OCI-LY1 (cell line): ENCODE measurements at regions not wholly inside any gene's neighbourhood (a gene's known extent, or its start where the extent isn't known, plus 50 kb on each side); places are given as distances from the start of the nearest gene placed in this dataset.

ENCODE experiments used
- H2AFZ ChIP-seq: fragments of 200-600 bp; sonication (generic), shearing (Covaris generic); 2 replicates; pipeline ENCODE4 v1.6.0; 2014; ENCODE audit warnings: antibody characterized with exemption, mild to moderate bottlenecking, low read length
- H3F3A ChIP-seq: fragments of 200-600 bp; sonication (generic), shearing (Covaris generic); 2 replicates; pipeline ENCODE4 v1.6.0; 2014; ENCODE audit warnings: mild to moderate bottlenecking, antibody characterized with exemption, low read length, moderate library complexity; ENCODE audit not compliant: insufficient read depth
- H3K27ac ChIP-seq: fragments of 200-600 bp; sonication (generic); 2 replicates; pipeline ENCODE4 v1.5.1; 2014; ENCODE audit warnings: low read length, mixed run types, mild to moderate bottlenecking, low read depth; ENCODE audit not compliant: poor library complexity, severe bottlenecking
- H3K27me3 ChIP-seq: fragments of 200-600 bp; sonication (generic); 2 replicates; pipeline ENCODE4 v1.6.0; 2014; ENCODE audit warnings: antibody characterized with exemption, mild to moderate bottlenecking, low read length, moderate library complexity; ENCODE audit not compliant: insufficient read depth
- H3K36me3 ChIP-seq: fragments of 200-600 bp; sonication (generic); 2 replicates; pipeline ENCODE4 v1.6.1; 2014; ENCODE audit warnings: mild to moderate bottlenecking, antibody characterized with exemption, low read length, moderate library complexity, mixed read lengths; ENCODE audit not compliant: insufficient read depth
- H3K4me1 ChIP-seq: fragments of 200-600 bp; sonication (generic); 2 replicates; pipeline ENCODE4 v1.5.1; 2014; ENCODE audit warnings: mild to moderate bottlenecking, low read length, moderate library complexity; ENCODE audit not compliant: insufficient read depth, severe bottlenecking
- H3K4me2 ChIP-seq: fragments of 200-600 bp; sonication (generic), shearing (Covaris generic); 2 replicates; pipeline ENCODE4 v1.6.1; 2014; ENCODE audit warnings: low read length
- H3K4me3 ChIP-seq: fragments of 200-600 bp; sonication (generic); 2 replicates; pipeline ENCODE4 v1.5.1; 2014; ENCODE audit warnings: low read length, low read depth, mild to moderate bottlenecking, mixed read lengths; ENCODE audit not compliant: poor library complexity, severe bottlenecking
- H3K79me2 ChIP-seq: fragments of 200-600 bp; shearing (Covaris generic); 2 replicates; pipeline ENCODE4 v1.6.1; 2016; ENCODE audit warnings: mixed run types, low read length, mixed read lengths; ENCODE audit not compliant: insufficient read depth
- H3K9ac ChIP-seq: fragments of 200-600 bp; sonication (generic), shearing (Covaris generic); 2 replicates; pipeline ENCODE4 v1.6.1; 2014; ENCODE audit warnings: mild to moderate bottlenecking, low read length, mixed read lengths
- H3K9me2 ChIP-seq: fragments of 200-600 bp; sonication (generic), shearing (Covaris generic); 2 replicates; pipeline ENCODE4 v1.6.1; 2014; ENCODE audit warnings: low read depth, mild to moderate bottlenecking, low read length, mixed read lengths
- H3K9me3 ChIP-seq: fragments of 200-600 bp; shearing (Covaris generic); 2 replicates; pipeline ENCODE4 v1.6.1; 2014; ENCODE audit warnings: low read length, mixed read lengths
- H4K20me1 ChIP-seq: fragments of 200-600 bp; sonication (generic), shearing (Covaris generic); 2 replicates; pipeline ENCODE4 v1.6.0; 2016; ENCODE audit warnings: mild to moderate bottlenecking, low read length; ENCODE audit not compliant: insufficient read depth
- EZH2 ChIP-seq: fragments of 200-600 bp; sonication (generic), shearing (Covaris generic); IDR thresholded peaks from 2 replicates; pipeline ENCODE4 v1.8.0; 2017; ENCODE audit warnings: borderline replicate concordance, mixed run types, mild to moderate bottlenecking, antibody characterized with exemption, low read length, moderate library complexity, mixed read lengths
- TF ChIP-seq, protein P1 (sequence below): fragments of 200-600 bp; sonication (generic), shearing (Covaris generic); IDR thresholded peaks from 2 replicates; pipeline ENCODE4 v1.5.1; 2017; ENCODE audit warnings: mild to moderate bottlenecking, antibody characterized with exemption, low read length, moderate library complexity, mixed read lengths

DNA sequence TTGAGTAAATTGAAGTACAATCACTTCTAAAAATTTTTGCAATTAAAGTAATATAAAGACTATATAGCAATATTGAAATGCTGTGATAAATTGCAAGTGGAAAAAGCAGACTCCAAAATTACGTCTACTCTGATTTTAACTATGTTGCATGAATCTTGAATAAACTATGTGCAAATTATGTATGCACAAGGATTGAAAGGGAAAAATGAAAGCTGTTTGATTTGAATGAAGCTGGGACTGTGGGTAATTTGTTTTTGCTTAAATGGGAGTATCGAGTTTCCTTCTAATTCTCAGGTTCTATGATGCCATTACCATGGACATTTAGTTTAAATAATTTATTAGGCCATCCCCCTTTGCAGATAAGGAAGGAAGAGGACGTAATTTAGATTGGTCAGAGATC, 198.7 kb upstream of the MYLIP start:
- Histone ChIP-seq H3F3A (no peaks in the 10 kb centered on the region), H3K27me3 (no peaks in the 10 kb centered on the region), H3K27ac (no peak overlapping the region), H2AFZ (no peak overlapping the region), H3K9me3 (no peaks in the 10 kb centered on the region), H3K9ac (no peak overlapping the region), H3K79me2 (no peaks in the 10 kb centered on the region), H3K4me1 (no peaks in the 10 kb centered on the region), H3K4me2 (no peak overlapping the region), H4K20me1 (no peaks in the 10 kb centered on the region), H3K9me2 (no peaks in the 10 kb centered on the region; the same call in 1 of the 2 replicates), H3K36me3 (no peaks in the 10 kb centered on the region; the same call in 1 of the 2 replicates), H3K4me3 (no peak overlapping the region)
- TF ChIP-seq, protein P1, sequence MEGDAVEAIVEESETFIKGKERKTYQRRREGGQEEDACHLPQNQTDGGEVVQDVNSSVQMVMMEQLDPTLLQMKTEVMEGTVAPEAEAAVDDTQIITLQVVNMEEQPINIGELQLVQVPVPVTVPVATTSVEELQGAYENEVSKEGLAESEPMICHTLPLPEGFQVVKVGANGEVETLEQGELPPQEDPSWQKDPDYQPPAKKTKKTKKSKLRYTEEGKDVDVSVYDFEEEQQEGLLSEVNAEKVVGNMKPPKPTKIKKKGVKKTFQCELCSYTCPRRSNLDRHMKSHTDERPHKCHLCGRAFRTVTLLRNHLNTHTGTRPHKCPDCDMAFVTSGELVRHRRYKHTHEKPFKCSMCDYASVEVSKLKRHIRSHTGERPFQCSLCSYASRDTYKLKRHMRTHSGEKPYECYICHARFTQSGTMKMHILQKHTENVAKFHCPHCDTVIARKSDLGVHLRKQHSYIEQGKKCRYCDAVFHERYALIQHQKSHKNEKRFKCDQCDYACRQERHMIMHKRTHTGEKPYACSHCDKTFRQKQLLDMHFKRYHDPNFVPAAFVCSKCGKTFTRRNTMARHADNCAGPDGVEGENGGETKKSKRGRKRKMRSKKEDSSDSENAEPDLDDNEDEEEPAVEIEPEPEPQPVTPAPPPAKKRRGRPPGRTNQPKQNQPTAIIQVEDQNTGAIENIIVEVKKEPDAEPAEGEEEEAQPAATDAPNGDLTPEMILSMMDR: no peak
- no peak for TF ChIP-seq EZH2

DNA sequence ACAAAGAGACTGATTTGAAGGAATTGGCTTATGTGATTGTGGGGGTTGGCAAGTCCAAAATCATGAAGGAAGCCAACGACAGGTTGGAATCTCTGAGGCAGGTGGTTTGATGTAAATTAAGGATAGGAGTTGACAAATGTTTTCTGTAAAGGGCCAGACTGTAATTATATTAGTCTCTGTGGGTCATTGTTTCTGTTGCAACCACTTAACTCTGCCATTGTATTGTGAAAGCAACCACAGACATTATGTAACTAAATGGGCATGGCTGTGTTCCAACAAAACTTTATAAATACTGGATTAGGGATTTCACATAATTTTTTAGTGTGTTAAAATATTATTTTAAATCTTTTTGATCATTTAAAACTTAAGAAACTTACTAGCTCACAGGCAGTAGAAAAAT, 199.2 kb upstream of the MYLIP start:
- TF ChIP-seq EZH2: no peak
- TF ChIP-seq, protein P1: no peak

DNA sequence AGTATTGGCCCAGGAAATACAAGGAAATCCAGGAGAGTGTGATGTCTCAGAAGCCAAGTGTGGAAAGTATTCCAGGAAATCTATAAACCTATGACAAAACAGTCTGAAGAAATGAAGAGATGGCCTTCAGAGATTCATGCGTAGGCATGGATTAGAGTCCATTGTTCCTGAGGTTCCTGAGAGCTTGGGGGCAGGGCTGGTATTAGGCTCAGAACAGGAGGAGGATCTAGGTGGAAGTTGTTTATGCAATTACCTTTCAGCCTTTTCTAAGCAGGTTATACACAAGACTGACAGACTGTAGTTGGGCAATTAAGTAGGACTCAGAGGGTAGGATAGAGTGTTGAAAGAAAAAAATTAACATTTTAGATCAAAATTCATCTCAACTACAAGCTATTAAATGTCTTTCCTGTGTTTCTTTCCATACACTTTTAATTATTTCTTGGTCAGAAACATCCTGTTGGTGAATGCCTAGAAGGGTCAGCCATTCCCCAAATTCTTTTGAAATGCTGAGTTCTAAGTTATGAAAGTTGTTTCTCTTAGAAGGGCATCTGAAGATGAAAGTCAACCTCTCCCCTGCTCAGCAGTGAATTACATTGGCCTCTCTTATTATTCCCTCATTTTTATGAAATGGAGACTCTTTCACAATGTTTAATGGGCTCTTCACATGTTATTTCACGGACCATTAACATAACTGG, 201.2 kb upstream of the MYLIP start:
- Histone ChIP-seq H3K36me3 (no peaks in the 10 kb centered on the region; the same call in 1 of the 2 replicates), H3K4me1 (no peaks in the 10 kb centered on the region)

More for the DNA sequence above, 199.2 kb upstream of the MYLIP start:
- Histone ChIP-seq H3K36me3 (no peaks in the 10 kb centered on the region; the same call in 1 of the 2 replicates), H3K27ac (no peak overlapping the region), H3K9me3 (no peaks in the 10 kb centered on the region), H3K9ac (no peak overlapping the region), H3K4me3 (no peak overlapping the region), H3K4me2 (no peak overlapping the region), H3K4me1 (no peaks in the 10 kb centered on the region), H3K79me2 (no peaks in the 10 kb centered on the region), H3K27me3 (no peaks in the 10 kb centered on the region), H3F3A (no peaks in the 10 kb centered on the region), H4K20me1 (no peaks in the 10 kb centered on the region), H3K9me2 (no peaks in the 10 kb centered on the region; the same call in 1 of the 2 replicates), H2AFZ (no peak overlapping the region)

More for the DNA sequence above, 201.2 kb upstream of the MYLIP start:
- Histone ChIP-seq H3K27me3 (no peaks in the 10 kb centered on the region), H3F3A (no peaks in the 10 kb centered on the region), H3K27ac (no peak overlapping the region), H3K79me2 (no peaks in the 10 kb centered on the region), H2AFZ (no peak overlapping the region), H3K9me3 (no peaks in the 10 kb centered on the region), H3K4me2 (no peak overlapping the region), H4K20me1 (no peaks in the 10 kb centered on the region), H3K9me2 (no peaks in the 10 kb centered on the region; the same call in 1 of the 2 replicates), H3K9ac (no peak overlapping the region), H3K4me3 (no peak overlapping the region)
- TF ChIP-seq, protein P1: no peak
- no peak for TF ChIP-seq EZH2
